ENCODE measurements at regions not wholly inside any gene's neighbourhood (a gene's known extent, or its start where the extent isn't known, plus 50 kb on each side); places are given as distances from the start of the nearest gene placed in this dataset.

DNA sequence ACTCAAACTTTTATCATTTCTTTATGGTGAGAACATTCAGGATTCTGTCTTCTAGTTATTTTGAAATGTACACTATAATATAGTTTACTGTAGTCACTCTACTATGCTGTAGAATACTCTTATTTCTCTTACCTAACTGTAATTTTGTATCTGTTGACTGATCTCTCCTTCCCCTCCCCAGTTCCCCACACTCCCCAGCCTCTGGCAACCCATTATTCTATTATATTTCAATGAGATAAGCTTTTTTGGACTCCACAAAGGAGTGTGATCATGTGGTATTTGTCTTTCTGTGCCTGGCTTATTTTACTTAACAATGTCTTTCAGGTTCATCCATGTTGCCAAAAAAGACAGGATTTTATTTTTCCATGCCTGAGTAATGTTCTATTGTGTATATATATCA is 71.4 kb upstream of the DYNC1I1 start:
- TF ChIP-seq, protein P1, sequence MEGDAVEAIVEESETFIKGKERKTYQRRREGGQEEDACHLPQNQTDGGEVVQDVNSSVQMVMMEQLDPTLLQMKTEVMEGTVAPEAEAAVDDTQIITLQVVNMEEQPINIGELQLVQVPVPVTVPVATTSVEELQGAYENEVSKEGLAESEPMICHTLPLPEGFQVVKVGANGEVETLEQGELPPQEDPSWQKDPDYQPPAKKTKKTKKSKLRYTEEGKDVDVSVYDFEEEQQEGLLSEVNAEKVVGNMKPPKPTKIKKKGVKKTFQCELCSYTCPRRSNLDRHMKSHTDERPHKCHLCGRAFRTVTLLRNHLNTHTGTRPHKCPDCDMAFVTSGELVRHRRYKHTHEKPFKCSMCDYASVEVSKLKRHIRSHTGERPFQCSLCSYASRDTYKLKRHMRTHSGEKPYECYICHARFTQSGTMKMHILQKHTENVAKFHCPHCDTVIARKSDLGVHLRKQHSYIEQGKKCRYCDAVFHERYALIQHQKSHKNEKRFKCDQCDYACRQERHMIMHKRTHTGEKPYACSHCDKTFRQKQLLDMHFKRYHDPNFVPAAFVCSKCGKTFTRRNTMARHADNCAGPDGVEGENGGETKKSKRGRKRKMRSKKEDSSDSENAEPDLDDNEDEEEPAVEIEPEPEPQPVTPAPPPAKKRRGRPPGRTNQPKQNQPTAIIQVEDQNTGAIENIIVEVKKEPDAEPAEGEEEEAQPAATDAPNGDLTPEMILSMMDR (IDR thresholded peaks at IDR 0.05): no peak
- TF ChIP-seq POLR2A (IDR thresholded peaks at IDR 0.05): no peak
